ENCODE measurements at regions not wholly inside any gene's neighbourhood (a gene's known extent, or its start where the extent isn't known, plus 50 kb on each side); places are given as distances from the start of the nearest gene placed in this dataset.
"Not testable (repeated sequence)": the region's sequence is repeated elsewhere in the genome, so short reads cannot be mapped to it uniquely, and the experiment has no call there.

DNA sequence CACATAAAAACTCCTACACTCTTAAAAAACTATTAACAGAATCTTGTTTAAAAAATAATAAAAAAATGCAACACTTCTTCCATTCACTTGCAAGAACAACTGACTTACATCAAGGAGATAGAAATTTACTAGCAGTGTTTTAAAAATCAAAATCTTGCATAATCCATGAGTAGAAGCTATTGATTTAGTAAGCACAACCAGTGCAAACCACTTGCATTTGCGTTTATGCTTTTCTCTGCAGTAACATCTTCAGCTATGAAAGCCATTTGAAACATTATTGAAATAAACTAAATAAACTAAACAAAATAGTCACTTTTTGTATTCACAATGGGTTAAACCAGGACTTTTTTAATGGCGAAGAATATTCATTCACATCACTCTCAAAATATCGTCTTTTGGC lies 389.2 kb upstream of the EMCN start:
- H3K9me3 Mint-ChIP-seq, result peaks cover 16% of the 10 kb centered on the region
- ATAC-seq (no peak), DNase-seq (ENCODE audit: low spot score) (no peak)
- H3K27me3 Mint-ChIP-seq (ENCODE audit: low read depth), result no peaks in the 10 kb centered on the region
- CTCF ChIA-PET, result no interaction called here
- H3K36me3 Mint-ChIP-seq, result no peaks in the 10 kb centered on the region
- no peak overlapping the region for H3K4me3 Mint-ChIP-seq
- H3K4me1 Mint-ChIP-seq, result no peaks in the 10 kb centered on the region
- POLR2A ChIA-PET, result no interaction called here
- TF ChIP-seq ZNF396 (CRISPR knock-in tag; IDR thresholded peaks at IDR 0.05; ENCODE audit: borderline replicate concordance) (no peak), RELA (CRISPR knock-in tag; IDR thresholded peaks at IDR 0.05; ENCODE audit: borderline replicate concordance) (no peak), SOX15 (CRISPR knock-in tag; IDR thresholded peaks at IDR 0.05) (no peak), ZNF416 (CRISPR knock-in tag; IDR thresholded peaks at IDR 0.05) (no peak), NFE2L1 (CRISPR knock-in tag; IDR thresholded peaks at IDR 0.05) (no peak), ELF4 (CRISPR knock-in tag; IDR thresholded peaks at IDR 0.05; ENCODE audit: low read depth) (no peak), GTF2I (CRISPR knock-in tag; conservative IDR thresholded peaks at IDR 0.05) (no peak)
- TF ChIP-seq, protein P1, sequence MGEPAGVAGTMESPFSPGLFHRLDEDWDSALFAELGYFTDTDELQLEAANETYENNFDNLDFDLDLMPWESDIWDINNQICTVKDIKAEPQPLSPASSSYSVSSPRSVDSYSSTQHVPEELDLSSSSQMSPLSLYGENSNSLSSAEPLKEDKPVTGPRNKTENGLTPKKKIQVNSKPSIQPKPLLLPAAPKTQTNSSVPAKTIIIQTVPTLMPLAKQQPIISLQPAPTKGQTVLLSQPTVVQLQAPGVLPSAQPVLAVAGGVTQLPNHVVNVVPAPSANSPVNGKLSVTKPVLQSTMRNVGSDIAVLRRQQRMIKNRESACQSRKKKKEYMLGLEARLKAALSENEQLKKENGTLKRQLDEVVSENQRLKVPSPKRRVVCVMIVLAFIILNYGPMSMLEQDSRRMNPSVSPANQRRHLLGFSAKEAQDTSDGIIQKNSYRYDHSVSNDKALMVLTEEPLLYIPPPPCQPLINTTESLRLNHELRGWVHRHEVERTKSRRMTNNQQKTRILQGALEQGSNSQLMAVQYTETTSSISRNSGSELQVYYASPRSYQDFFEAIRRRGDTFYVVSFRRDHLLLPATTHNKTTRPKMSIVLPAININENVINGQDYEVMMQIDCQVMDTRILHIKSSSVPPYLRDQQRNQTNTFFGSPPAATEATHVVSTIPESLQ (CRISPR knock-in tag; IDR thresholded peaks at IDR 0.05), result no peak
- H3K27ac Mint-ChIP-seq, result no peak overlapping the region

DNA sequence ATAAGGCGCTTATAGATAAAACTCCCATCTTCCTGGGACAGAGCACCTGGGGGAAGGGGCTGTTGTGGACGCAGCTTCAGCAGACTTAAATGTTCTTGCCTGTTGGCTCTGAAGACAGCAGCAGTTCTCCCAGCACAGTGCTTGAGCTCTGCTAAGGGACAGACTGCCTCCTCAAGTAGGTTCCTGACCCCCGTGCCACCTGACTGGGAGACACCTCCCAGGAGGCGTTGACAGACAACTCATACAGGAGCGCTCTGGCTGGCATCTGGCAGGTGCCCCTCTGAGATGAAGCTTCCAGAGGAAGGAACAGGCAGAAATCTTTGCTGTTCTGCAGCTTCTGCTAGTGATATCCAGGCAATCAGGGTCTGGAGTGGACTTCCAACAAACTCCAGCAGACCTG lies 383.1 kb upstream of the EMCN start:
- H3K4me3 Mint-ChIP-seq; H3K36me3 Mint-ChIP-seq; POLR2A ChIA-PET; DNase-seq (ENCODE audit: low spot score); H3K4me1 Mint-ChIP-seq; ATAC-seq; CTCF ChIA-PET; H3K27me3 Mint-ChIP-seq (ENCODE audit: low read depth); H3K27ac Mint-ChIP-seq: not testable (repeated sequence)
- H3K9me3 Mint-ChIP-seq, result peaks cover 11% of the 10 kb centered on the region

DNA sequence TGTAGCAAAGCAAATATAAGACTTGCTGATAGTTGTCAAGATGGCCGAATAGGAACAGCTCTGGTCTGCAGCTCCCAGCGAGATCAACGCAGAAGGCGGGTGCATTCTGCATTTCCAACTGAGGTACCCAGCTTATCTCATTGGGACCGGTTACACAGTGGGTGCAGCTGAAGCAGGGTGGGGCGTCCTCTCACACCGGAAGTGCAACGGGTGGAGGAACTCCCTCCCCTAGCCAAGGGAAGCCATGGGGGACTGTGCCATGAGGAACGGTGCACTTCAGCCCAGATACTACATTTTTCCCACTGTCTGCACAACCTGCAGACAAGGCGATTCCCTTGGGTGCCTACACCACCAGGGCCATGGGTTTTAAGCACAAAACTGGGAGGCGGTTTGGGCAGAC lies 382.3 kb upstream of the EMCN start:
- Mint-ChIP-seq H3K4me1 (no peaks in the 10 kb centered on the region), H3K27ac (no peak overlapping the region), H3K4me3 (no peak overlapping the region), H3K36me3 (no peaks in the 10 kb centered on the region), H3K9me3 (peaks cover 11% of the 10 kb centered on the region), H3K27me3 (ENCODE audit: low read depth) (no peaks in the 10 kb centered on the region)
- POLR2A ChIA-PET, result no interaction called here
- CTCF ChIA-PET, result no interaction called here
- ATAC-seq (no peak), DNase-seq (ENCODE audit: low spot score) (no peak)
- TF ChIP-seq HMGA2 (CRISPR knock-in tag; IDR thresholded peaks at IDR 0.05), result no peak
- TF ChIP-seq ZNF138 (CRISPR knock-in tag; conservative IDR thresholded peaks at IDR 0.05), result no peak
- TF ChIP-seq, protein P2, sequence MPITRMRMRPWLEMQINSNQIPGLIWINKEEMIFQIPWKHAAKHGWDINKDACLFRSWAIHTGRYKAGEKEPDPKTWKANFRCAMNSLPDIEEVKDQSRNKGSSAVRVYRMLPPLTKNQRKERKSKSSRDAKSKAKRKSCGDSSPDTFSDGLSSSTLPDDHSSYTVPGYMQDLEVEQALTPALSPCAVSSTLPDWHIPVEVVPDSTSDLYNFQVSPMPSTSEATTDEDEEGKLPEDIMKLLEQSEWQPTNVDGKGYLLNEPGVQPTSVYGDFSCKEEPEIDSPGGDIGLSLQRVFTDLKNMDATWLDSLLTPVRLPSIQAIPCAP (CRISPR knock-in tag; IDR thresholded peaks at IDR 0.05), result no peak
- TF ChIP-seq, protein P3, sequence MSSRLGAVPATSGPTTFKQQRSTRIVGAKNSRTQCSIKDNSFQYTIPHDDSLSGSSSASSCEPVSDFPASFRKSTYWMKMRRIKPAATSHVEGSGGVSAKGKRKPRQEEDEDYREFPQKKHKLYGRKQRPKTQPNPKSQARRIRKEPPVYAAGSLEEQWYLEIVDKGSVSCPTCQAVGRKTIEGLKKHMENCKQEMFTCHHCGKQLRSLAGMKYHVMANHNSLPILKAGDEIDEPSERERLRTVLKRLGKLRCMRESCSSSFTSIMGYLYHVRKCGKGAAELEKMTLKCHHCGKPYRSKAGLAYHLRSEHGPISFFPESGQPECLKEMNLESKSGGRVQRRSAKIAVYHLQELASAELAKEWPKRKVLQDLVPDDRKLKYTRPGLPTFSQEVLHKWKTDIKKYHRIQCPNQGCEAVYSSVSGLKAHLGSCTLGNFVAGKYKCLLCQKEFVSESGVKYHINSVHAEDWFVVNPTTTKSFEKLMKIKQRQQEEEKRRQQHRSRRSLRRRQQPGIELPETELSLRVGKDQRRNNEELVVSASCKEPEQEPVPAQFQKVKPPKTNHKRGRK (CRISPR knock-in tag; IDR thresholded peaks at IDR 0.05; ENCODE audit: borderline replicate concordance), result no peak
- TF ChIP-seq TCF7 (CRISPR knock-in tag; IDR thresholded peaks at IDR 0.05; ENCODE audit: low read depth), result no peak
- TF ChIP-seq CREB1 (CRISPR knock-in tag; IDR thresholded peaks at IDR 0.05), result no peak
- TF ChIP-seq TP53 (CRISPR knock-in tag; IDR thresholded peaks at IDR 0.05), result no peak
- TF ChIP-seq NR3C1 (CRISPR knock-in tag; conservative IDR thresholded peaks at IDR 0.05; ENCODE audit: low read depth), result no peak
- TF ChIP-seq SOX15 (CRISPR knock-in tag; IDR thresholded peaks at IDR 0.05), result no peak
- TF ChIP-seq MXD4 (CRISPR knock-in tag; IDR thresholded peaks at IDR 0.05; ENCODE audit: borderline replicate concordance), result no peak
- TF ChIP-seq, protein P4, sequence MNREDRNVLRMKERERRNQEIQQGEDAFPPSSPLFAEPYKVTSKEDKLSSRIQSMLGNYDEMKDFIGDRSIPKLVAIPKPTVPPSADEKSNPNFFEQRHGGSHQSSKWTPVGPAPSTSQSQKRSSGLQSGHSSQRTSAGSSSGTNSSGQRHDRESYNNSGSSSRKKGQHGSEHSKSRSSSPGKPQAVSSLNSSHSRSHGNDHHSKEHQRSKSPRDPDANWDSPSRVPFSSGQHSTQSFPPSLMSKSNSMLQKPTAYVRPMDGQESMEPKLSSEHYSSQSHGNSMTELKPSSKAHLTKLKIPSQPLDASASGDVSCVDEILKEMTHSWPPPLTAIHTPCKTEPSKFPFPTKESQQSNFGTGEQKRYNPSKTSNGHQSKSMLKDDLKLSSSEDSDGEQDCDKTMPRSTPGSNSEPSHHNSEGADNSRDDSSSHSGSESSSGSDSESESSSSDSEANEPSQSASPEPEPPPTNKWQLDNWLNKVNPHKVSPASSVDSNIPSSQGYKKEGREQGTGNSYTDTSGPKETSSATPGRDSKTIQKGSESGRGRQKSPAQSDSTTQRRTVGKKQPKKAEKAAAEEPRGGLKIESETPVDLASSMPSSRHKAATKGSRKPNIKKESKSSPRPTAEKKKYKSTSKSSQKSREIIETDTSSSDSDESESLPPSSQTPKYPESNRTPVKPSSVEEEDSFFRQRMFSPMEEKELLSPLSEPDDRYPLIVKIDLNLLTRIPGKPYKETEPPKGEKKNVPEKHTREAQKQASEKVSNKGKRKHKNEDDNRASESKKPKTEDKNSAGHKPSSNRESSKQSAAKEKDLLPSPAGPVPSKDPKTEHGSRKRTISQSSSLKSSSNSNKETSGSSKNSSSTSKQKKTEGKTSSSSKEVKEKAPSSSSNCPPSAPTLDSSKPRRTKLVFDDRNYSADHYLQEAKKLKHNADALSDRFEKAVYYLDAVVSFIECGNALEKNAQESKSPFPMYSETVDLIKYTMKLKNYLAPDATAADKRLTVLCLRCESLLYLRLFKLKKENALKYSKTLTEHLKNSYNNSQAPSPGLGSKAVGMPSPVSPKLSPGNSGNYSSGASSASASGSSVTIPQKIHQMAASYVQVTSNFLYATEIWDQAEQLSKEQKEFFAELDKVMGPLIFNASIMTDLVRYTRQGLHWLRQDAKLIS (CRISPR knock-in tag; IDR thresholded peaks at IDR 0.05; ENCODE audit: borderline replicate concordance), result no peak
- no peak for TF ChIP-seq FOXK1 (CRISPR knock-in tag; IDR thresholded peaks at IDR 0.05)
- TF ChIP-seq ESRRA (CRISPR knock-in tag; IDR thresholded peaks at IDR 0.05; ENCODE audit: borderline replicate concordance), result no peak
- TF ChIP-seq, protein P5, sequence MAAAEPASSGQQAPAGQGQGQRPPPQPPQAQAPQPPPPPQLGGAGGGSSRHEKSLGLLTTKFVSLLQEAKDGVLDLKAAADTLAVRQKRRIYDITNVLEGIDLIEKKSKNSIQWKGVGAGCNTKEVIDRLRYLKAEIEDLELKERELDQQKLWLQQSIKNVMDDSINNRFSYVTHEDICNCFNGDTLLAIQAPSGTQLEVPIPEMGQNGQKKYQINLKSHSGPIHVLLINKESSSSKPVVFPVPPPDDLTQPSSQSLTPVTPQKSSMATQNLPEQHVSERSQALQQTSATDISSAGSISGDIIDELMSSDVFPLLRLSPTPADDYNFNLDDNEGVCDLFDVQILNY (CRISPR knock-in tag; IDR thresholded peaks at IDR 0.05), result no peak
- TF ChIP-seq TEAD1 (CRISPR knock-in tag; IDR thresholded peaks at IDR 0.05), result no peak
- TF ChIP-seq, protein P6, sequence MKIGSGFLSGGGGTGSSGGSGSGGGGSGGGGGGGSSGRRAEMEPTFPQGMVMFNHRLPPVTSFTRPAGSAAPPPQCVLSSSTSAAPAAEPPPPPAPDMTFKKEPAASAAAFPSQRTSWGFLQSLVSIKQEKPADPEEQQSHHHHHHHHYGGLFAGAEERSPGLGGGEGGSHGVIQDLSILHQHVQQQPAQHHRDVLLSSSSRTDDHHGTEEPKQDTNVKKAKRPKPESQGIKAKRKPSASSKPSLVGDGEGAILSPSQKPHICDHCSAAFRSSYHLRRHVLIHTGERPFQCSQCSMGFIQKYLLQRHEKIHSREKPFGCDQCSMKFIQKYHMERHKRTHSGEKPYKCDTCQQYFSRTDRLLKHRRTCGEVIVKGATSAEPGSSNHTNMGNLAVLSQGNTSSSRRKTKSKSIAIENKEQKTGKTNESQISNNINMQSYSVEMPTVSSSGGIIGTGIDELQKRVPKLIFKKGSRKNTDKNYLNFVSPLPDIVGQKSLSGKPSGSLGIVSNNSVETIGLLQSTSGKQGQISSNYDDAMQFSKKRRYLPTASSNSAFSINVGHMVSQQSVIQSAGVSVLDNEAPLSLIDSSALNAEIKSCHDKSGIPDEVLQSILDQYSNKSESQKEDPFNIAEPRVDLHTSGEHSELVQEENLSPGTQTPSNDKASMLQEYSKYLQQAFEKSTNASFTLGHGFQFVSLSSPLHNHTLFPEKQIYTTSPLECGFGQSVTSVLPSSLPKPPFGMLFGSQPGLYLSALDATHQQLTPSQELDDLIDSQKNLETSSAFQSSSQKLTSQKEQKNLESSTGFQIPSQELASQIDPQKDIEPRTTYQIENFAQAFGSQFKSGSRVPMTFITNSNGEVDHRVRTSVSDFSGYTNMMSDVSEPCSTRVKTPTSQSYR (CRISPR knock-in tag; IDR thresholded peaks at IDR 0.05), result no peak
